Embryonic facial prominence (tissue), 1 donor: ENCODE measurements at regions not wholly inside any gene's neighbourhood (a gene's known extent, or its start where the extent isn't known, plus 50 kb on each side); places are given as distances from the start of the nearest gene placed in this dataset.
A peak's percentile ranks its signal among the peaks of the same experiment; 100 is the strongest.

ENCODE experiments used
- DNase-seq: peaks from one replicate; pipeline ENCODE4 v3.0.0-alpha.2; 2016; ENCODE audit errors: extremely low spot score

DNA sequence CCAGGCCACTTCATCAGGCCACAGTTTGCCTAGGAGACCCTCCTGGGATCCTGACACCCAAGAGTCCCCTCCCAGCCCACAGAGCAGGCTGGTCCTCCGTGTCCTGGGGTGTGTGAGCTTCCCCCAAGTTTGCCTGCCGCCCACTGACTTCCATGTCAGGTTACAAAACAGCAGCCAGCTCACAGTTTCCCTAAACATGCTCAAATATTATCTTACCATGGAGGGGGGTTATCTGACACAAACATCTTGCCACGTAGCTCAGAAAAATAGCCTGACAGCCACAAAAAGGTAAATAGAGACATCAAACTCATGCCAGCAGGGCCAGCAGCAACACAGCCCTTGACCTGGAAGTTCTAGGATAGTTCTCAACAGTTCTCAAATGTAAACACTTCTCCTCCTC is 346.5 kb downstream of the TNS1 start:
- no peak for DNase-seq

DNA sequence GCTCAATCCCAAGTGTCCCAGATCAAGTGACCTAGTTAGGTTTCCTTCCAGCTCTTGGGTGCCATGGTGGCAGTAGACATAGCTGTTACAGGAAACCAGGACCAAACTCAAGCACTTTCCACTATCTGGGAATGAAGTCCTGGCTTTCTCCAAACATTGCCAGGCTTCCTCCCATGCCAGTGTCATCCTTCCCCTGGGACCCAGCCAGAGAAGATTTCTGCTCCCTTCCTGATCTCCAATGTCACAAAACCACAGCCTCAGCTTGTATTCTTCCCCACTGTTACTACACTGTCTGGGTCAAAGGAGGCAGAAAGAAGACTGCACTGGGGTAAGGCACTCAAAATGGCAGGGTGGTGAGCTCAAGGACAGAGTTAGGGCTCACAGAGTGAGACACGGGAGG is 347.1 kb downstream of the TNS1 start:
- DNase-seq, result no peak

DNA sequence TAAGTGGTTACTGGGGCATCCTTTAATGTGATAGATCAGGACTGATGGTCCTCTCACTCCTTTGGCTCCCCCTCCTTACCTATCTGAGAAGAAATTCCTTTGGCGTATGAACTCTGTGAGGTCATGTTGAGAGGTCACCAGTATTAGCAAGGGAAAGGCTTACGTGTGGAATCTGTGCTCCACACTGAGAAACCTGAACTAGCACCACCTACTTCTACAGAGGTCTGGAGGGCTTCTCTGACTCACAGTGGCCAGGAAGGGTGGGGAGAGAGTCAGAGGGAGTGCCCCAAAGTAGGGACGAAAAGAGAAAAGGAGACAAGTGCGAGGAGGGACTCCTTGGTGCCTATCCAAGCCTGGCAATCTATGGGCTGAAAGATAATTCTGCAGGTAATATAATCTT is 348.6 kb downstream of the TNS1 start:
- no peak for DNase-seq

DNA sequence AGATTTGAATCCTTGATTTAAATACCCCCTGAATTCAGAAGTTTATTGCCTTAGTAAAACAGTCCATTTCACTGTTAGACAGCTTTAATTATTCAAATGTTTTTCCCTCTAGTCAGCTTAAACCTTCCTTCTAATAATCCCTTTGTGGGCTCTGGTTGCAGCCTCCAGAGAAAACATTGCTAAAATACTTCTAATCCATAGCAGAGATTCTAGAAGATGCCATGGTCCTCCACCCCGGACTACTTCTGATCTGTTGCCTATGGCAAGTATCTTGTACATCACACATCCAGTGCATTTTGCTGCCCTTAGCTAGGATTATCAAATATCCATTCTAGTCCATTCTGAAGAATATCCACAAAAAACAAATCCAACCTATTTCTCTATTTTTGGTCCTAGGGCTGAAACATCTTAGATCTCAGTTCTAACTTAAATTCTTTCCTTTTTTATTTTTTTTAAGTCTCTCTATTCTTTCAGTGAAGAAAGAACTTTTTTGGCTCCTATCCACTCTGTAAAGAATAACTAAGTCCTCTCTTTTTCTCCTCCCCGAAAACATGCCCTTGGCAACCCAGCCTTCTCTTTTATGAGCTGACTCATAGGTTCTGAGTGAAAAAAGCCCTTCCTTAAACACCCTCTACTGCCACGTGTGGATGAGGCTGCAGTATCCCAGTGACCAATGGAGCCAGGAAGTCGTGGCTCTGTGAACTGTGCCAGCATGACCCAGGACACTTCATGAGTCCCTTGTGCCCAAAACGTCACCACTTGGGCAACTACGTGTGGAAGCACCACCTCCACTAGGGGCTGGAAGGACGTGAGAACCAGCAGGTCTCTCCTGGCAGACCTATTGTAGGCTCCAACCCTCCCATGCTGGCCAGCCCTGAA is 349.8 kb downstream of the TNS1 start:
- no peak for DNase-seq

DNA sequence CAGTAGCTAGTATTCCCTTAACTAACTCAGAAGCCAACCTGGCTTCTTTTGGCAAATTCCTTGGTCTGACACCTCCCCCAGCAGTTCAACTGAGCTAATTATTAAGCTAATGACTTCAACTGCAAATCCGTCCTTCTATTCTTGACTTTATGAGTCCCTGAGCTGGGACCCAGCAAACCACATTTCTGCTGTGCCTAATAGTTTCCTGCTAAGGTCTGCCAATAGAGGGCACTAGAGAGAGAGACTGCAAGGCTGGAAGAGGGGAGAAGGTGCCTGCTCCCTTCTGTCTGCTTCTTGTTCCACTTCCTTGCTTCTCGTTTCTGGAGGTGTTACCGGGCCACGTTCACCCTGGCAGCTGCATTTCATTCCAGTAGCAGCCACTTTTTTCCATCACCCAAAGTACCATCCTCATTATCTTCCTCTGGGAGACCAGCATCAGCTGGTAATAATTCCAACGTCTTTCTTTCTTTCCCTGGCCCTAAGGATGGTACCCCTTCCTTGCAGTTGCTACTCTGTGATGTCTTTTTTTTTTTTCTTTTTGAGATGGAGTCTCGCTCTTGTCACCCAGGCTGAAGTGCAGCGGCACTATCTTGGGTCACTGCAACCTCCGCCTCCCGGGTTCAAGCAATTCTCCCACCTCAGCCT is 352.0 kb downstream of the TNS1 start:
- no peak for DNase-seq

DNA sequence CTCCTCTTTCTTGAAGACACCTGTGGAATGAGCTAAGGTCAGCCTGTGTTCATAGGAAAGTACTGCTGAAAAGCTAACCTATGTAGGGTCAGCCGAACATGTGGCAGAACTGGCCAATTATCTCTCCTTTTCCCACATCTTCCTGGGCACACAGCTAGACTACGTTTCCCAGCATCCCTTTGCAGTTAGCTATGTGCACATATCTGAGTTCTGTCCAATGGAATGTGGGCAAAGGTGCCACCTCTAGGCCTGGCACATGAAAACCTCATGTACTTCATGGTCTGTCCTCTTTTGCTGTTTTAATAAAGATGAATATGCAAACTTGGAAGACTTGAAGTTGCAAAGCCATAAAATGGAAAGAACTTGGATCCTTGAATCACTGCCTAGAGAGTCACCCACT is 352.6 kb downstream of the TNS1 start:
- DNase-seq, result no peak

DNA sequence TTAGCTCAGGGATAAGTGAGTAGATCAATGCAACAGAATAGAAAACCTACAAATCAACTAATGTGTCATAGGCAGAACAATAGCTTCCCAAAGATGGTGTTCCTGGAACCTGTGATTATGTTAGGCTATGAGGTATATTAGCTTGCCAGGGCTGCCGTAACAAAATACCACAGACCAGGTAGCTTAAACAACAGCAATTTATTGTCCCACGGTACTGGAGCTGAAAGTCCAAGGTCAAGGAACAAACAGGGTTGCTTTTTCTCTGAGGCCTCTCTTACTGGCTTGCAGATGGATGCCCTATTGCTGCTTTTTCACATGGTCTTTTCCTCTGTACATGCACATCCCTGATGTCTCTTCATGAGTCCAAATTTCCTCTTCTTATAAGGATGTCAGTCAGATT is 354.9 kb downstream of the TNS1 start:
- no peak for DNase-seq

DNA sequence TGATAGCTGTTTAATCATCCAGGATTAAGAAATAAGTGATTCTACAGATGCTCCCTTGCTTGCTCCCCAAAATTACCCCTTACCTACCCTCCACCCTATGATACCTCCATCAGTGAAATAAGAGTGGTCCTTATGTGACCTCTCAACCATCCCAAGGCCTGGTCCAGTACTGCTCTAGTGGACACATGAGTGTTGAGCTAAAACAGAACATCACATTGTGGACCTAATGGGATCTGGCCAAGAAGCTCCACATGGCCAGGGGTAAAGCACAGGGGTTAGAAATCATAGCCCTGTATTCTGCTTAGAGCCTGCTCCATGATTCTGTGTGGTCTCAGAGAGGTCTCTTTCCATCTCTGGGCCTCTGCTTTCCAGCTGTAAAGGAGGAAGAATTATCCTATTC is 355.6 kb downstream of the TNS1 start:
- DNase-seq, result no peak

DNA sequence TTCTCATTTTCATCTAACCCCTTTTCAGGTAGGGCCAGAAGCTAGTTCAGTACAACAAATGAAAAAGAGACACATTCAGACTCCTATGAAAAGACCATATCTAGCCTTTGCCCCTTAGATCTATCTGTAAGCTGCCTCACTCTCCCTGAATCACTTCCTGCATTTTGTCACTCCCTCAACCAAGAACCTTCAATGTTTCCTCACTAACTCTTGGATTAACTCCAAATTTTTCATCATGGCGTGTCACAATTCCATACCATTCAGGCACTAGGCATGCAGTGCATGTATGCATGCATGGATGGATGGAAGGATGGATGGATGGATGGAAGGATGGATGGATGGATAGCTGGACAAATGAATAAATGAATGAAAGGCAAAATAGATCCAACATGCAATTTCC is 356.9 kb downstream of the TNS1 start:
- DNase-seq, result no peak

DNA sequence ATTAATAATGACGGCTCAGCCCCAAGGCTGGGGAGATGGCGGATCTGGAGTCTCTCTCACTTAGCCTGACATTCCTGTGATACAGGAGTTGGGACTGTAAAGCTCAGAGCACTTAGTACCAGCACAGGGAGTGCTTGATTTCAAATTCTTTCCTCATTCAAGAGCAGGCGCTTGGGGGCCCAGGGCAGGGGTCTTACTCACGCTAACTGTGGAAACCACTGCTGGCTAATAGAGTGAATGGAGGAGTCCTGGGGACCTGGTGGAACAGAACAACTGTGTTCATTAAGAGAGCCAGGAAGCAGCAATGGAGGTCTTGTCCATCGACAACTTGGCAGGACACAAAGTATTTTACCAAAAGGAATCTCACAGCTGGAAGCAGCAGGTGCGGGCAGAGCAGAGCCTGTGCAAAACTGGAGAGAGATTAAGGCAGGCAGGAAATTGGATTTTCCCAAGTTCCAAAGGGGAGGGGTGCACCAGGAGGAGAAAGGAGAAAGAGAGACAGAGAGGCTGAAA is 358.9 kb downstream of the TNS1 start:
- peak; percentile 27 for DNase-seq

DNA sequence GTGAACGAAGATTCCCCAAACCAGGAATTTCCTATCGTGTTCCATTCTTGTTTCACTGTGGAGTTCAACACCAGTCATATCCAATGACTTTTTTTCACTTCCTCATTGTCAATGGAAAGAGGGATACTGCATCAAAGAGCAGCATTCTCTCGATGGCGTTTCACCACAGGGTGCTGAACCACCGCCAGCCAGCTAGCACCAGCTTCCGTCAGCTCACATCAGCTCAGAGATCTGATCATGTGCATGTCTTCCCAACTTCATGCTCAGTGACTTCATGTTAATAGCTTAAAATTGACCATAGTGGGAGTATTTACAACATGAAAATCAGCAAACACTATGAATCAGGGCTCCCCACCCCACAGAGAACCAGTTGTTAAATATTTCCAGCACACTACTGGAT is 359.9 kb downstream of the TNS1 start:
- no peak for DNase-seq

DNA sequence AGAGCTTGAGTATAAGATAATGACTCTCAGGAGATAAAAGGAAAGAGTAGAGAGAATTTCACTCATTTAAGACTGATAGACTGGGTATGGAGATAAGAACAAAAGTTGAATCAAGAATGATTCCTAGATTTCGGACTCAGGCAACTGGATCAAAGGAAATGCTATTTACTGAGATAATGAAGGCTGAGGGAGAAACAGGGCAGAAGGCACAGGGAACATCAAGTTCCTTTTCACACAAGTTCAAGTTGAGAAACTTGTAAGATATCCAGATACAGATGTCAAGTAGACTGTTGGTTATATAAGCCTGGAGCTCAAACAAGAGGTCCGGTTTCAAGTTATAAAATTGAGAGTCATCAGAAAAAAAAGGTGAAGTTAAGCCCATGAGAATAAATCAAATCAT is 360.8 kb downstream of the TNS1 start:
- DNase-seq, result no peak

DNA sequence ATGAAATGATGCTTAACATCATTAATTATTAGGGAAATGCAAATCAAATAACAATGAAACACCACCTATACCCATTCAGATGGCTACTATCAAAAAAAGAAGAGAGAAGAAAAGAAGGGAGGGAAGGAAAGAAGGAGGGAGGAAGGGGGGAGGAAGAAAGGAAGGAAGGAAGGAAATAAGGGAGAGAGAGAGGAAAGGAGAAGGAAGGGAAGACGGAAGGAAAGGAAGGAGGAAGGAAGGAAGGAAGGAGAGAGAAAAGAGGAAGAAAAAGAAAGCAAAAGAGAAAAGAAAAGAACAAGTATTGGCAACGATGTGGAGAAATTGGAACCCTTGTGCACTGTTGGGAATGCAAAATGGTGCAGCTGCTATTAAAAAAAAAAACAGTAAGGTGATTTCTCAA is 363.3 kb downstream of the TNS1 start:
- no peak for DNase-seq

DNA sequence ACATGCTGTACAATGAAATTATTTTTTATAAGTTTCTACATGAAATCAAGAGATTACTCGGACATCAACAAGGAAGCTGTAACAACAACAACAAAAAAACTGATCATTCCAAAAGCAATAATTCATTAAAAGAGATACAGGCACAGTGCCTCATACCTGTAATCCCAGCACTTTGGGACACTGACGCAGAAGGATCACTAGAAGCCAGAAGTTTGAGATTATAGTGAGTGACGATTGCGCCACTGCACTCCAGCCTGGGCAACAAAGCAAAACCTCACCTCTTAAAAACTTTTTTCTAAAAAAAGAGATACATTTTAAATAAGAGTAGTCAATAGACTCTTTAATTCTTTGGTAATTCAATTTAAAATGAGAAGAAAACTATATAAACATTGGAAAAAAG is 364.3 kb downstream of the TNS1 start:
- DNase-seq, result no peak

DNA sequence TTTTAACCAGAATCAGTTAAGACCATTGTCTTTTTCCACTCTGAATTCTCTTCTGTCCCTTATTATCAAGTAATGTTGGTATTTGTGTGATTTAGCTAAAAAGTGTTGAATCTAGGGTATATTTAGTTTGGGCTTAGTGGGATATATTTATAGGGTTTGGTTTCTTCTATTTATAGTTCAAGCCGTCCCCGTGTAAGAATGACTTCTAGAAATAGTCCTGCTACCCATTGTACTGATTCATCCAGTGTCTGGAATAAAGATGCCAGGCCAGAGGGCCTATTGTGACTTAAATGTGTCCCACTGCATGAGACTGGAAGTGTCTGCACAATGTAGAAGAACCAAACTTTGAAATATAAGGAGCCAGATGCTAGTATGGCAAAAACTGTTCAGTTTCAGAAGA is 364.8 kb downstream of the TNS1 start:
- no peak for DNase-seq

DNA sequence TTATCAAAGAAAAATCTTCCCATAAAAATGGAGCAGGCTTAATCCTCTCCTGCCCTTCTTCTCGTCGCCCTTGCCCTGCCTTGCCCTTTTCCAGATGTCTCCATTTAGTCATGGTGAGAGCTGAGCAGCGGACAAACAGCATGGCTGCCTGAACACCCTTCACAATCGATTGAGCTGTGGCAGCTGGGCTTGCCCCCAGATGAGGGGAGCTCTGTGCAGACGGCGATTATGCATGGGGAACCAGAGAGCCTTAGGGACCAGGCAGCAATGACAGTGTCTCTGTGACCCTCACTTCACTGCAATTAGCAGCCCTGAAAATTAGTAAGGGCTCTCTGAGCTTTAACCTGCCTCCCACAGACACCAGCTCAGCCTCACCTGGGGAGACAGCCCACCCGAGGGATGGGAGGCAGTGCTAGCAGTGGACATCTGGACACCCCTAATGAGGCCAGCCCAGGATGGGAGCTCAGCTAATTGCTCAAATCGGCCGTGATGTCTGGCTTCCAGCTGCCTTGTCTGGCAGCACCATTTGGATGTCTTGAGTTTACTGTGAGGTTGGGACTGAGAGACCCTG is 365.7 kb downstream of the TNS1 start:
- DNase-seq, result no peak

DNA sequence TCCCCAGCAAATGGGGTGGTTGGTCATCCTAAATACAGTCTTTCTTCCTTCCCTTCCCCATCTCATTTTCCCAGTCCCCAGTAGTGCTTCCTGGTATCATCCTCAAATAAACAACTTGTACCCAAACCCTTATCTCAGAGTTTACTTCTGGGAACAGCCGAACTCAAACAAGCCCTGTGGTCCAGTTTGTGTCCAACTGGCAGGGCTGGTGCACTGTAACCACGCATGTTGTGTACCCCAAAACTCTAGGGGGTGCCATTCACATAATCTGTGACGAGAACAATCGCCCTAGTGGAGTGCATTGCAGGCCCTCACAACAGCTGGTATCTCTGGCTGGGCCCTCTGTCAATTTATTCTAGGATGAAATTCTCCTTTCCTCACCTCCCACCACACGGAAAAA is 366.2 kb downstream of the TNS1 start:
- DNase-seq, result no peak

DNA sequence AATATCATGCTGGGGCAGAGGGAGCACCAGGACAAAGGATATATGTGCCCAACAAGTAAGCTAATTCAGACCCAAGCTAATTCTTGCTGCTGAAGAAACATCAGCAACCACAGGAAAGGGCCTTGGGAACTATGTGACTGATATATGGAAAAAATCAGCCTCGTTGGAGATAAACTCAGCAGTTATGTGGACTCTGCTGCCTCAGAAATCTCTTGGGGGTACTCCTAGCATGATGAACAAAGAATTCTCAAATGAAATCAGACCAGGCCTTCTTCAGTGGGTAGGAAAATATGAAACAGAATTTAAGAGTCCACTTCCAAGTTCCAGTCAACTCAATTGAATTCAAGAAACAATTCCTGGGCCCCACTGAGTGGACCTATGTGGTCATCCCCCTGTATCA is 367.9 kb downstream of the TNS1 start:
- no peak for DNase-seq

DNA sequence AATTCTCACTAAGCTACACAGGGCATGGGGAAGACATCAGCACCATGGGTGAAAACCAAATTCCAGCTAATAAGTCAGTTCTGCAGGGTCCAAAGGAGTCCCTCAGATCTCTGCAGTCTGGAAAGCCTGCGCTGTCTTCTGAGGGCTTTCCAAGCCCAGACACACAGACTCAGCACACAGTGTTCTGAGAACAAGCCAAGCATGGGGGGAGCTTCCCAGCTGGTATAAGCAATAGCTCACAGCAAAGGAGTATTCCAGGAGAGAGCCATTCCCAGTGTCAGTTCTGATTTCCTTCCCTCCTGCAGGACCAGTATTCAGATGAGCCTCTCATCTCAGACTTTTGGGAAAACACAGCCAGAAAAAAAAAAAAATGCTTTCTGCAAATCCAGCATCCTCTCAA is 370.8 kb downstream of the TNS1 start:
- DNase-seq, result no peak

DNA sequence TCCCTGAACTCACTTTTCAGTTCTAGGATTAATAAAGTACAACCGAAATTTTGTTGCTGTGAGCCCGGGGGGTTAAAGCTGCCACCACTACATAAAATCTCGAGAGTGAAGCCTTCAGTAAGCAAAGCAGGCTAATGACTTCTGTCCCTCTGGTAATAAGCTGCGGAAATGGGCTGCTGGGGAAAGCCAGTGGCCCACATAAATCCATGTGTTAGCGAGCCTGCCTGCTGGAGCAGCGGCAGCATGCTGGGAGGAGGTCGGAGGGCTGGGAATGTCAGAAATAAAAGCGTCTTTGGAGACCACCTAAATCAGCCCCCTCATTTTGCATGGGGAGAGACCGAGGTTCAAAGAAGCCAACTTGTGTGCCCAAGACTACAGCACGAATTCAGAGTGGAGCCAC is 371.7 kb downstream of the TNS1 start:
- no peak for DNase-seq

DNA sequence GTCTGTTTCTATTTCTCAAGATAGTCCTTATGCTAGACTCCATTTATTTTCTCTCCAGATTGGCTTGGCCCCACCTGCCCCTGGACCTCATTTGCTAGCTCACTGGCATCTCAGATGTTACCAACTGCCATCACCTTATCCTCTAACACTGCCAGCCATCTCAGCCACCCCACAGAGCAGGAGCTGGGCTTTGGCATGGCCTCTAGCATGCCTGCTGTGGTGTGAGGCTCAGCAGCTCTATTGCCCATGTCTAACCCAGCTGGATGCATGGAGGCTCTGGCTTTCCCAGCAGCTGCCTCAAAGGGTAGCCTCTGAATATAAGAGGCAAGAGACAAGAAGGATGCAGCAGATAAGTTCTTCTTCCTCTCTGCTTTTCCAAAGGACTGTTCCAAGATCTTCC is 373.4 kb downstream of the TNS1 start:
- DNase-seq, result no peak

DNA sequence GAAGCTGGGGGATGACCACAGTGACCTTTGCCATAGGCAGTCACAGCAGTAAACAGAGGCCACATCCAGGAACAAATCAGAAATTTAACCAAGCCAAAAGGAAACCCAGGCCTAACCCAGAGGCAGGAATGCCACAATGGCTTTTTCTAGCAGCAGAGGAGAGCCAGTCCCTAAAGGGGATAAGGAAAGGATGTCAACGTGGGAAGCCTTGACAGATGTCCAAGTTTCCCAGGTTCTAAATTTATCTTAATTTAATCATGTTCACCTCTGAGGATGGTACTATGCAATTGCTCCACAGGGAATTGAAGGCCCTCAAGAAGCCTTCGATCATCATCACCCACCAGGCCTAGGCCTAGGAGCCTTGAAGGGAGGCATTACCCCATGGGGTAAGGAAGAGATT is 374.7 kb downstream of the TNS1 start:
- DNase-seq, result no peak

DNA sequence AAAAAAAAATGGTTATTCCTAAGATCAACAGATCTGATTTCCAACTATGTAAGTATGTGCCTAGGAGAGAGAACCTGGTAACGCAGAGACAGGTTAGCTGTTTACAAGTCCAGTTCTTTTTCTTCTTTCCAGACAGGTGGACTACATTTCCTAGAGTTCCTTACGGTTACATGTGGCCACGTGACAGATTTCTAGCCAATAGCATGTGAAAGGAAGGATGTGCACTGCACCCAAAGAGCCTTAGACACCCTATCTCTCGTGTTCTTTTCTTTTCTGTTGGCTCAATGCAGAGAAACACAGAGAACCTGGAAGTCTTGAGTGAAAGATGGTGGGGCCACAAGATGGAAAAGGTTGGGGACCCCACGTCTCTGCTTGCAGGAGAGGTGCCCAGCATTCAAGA is 375.9 kb downstream of the TNS1 start:
- DNase-seq, result no peak
